D721Med (cell line): ENCODE measurements at regions not wholly inside any gene's neighbourhood (a gene's known extent, or its start where the extent isn't known, plus 50 kb on each side); places are given as distances from the start of the nearest gene placed in this dataset.

Experiments
- DNase-seq: peaks from one replicate; pipeline ENCODE4 v3.0.0; 2011; ENCODE audit warnings: low spot score; ENCODE audit not compliant: insufficient read length
- FAIRE-seq: peaks from 2 replicates; lab custom pipeline; 2011; peaks lifted over from hg19 to GRCh38; lab: Jason Lieb, UNC
- TF ChIP-seq, protein P1 (sequence below): IDR thresholded peaks from 2 replicates; pipeline ENCODE4 v1.5.1; 2012; ENCODE audit warnings: mild to moderate bottlenecking, control low read depth; ENCODE audit not compliant: insufficient read depth; ENCODE audit errors: missing control alignments

DNA sequence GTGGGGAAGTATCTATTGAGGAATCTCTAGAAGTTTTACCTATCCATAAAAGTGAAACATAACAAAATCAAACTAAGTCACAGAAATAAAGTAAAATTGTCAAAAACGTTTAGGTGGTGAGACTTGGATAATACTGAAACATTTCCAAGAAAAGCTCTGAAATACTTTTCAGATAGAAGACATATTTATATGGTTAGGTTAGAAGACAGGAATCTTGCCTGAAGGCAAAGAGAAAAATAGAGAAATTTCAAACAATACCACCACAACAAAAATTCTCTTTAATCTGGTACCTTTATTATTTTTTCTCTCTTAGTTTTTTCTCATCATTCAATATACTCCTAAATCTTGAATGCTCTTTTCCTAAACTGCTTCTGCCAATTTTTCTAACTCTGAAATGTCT, 222.7 kb upstream of the PLSCR5 start:
- TF ChIP-seq, protein P1, sequence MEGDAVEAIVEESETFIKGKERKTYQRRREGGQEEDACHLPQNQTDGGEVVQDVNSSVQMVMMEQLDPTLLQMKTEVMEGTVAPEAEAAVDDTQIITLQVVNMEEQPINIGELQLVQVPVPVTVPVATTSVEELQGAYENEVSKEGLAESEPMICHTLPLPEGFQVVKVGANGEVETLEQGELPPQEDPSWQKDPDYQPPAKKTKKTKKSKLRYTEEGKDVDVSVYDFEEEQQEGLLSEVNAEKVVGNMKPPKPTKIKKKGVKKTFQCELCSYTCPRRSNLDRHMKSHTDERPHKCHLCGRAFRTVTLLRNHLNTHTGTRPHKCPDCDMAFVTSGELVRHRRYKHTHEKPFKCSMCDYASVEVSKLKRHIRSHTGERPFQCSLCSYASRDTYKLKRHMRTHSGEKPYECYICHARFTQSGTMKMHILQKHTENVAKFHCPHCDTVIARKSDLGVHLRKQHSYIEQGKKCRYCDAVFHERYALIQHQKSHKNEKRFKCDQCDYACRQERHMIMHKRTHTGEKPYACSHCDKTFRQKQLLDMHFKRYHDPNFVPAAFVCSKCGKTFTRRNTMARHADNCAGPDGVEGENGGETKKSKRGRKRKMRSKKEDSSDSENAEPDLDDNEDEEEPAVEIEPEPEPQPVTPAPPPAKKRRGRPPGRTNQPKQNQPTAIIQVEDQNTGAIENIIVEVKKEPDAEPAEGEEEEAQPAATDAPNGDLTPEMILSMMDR = no peak
- FAIRE-seq (no peak), DNase-seq (no peak)

DNA sequence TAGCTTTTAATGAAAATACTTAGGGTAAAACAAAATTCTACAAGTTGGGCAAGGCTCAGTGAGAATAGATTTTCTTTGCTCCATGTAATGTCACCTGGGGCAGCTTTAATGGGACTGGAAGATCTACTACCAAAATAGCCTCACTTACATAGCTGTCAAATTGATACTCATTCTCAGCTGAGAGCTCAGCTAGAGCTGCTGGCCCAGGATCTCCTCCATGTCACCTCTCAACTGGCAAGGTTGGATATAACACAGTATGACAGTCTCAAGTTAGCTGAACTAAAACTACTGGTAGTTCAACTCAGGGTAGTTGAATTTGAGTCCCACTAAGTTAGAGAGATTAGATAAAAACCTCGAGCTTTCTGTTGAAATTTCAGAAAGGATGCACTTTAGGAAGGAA, 218.5 kb upstream of the PLSCR5 start:
- DNase-seq (no peak), FAIRE-seq (no peak)
- TF ChIP-seq, protein P1 = no peak

DNA sequence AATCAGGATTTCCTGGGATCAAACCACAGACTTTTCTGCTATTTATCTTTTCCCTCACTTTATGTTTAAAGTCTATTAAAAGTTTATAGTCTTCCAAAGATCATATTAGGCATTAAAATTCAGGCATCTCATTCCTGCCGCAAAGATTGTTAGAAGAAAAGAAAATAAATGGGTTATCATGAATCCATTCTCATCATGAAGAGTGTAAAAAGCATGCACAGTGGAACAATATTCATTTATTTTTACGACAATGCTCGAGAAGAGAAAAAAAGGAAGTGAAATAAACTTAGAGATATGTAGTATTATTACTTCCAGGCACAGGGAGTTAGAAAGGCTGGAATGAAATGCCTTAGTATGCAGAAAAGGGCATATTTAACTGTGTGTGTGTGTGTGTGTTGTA, 213.7 kb upstream of the PLSCR5 start:
- TF ChIP-seq, protein P1 = no peak
- DNase-seq (no peak), FAIRE-seq (no peak)

DNA sequence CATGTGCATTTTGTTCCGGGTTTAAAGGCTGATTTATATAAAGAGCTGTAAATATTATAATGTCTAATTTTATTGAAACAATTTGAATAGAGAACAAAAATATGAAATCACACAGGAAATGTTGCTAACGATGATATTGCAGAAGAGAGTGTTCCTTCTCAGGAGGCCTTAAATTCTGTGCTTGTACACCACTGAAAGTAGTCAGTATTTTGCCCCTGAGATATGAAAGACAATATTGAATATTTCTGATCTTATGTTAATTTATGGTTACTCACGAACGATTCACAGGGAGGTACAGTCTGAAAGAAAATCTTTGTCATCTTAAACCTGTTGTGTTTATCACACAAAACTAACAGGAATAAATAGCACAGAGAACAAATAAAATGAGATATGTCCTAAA, 213.2 kb upstream of the PLSCR5 start:
- no peak for DNase-seq
- no peak for FAIRE-seq
- TF ChIP-seq, protein P1 = no peak

DNA sequence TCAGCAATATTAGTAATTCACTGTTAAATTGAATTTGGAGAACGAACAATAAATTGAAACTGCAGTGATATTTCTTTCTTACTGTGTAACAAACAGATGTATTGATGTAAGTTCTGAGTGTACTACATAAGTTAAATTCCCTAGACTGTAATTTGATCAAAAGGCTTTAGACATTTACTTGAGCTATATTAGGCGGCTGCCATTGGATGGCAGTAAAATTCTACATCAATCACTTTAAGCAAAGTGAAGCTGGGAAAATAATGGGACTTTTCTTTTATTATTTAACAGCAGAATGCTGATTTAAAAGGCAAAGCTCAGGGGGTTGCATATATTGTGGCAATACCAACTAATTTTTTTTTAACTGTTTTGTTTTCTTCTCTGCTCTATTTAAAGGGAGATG, 212.6 kb upstream of the PLSCR5 start:
- TF ChIP-seq, protein P1 = peak; percentile 82
- FAIRE-seq (no peak), DNase-seq (no peak)

DNA sequence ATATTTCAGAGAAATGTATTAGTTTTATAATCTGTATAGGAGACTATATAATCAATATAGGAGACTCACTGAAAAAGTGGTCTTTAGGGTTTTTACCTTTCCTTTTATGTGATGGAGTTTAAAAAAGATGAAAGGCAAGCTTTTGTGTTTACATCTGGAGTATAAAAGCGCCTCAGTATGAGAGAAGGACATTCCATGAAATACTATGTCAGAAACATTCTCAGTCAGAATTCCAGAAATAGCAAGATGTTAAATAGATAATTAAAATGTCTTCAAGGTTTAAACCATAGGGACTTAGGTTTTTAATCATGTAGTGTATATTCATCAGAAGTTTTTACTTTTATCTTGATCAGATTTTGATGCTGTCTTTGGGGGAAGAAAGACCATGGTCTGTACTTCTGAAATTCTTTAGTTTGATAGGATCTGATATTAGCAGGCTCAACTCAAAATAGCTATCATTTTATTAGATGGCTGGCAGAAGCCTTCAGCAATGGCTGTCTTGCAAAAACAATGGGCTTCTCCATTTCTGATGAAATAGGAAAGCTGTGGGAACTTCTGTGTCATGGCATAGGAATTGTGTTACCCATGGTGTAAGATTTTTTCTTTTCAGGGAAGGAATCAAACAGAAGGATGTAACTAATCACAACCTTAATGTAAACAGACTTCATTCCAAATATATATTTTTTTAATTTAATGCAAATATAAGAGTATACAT, 209.6 kb upstream of the PLSCR5 start:
- TF ChIP-seq, protein P1 = no peak
- FAIRE-seq (no peak), DNase-seq (no peak)

DNA sequence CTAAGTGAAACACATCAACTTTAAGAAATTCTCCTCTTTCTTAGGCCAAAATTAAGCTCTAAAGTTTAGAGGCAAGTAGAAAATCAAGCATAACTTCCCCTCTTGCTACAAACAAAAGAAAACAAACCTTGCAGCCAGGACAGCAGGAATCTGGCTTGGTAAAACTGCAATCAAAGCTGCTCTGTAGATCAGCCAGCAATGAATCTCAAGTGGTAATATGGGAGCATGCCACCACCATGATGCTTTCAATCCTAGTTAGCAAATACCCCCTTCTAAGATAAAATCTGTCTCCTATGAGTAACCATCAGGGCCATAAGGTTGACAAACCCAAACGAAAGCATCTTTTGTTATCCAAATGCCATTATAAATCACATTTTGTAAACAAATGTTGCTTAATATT, 208.3 kb upstream of the PLSCR5 start:
- DNase-seq (no peak), FAIRE-seq (no peak)
- TF ChIP-seq, protein P1 = no peak
